ENCODE measurements at regions not wholly inside any gene's neighbourhood (a gene's known extent, or its start where the extent isn't known, plus 50 kb on each side); places are given as distances from the start of the nearest gene placed in this dataset.

DNA sequence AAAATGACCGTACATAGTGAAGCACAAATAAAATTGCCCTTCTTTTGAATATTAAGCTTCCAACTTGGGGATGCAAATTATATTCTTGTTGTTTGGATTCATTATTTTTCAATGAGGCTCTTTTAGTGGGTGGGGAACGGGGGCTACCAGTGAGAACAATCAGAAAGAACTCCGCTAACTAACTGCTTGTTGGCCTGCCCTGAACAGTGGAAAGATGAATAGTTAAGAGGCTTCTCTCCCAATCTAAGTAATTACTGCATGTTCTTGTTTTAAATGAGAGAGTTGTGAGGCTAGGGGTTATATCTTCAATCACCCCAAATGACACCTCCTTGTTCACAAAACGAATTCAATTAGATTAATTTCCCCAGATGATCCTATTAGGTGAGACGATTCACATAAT, 322.0 kb downstream of the FAT3 start (continued):
- TF ChIP-seq, protein P1, sequence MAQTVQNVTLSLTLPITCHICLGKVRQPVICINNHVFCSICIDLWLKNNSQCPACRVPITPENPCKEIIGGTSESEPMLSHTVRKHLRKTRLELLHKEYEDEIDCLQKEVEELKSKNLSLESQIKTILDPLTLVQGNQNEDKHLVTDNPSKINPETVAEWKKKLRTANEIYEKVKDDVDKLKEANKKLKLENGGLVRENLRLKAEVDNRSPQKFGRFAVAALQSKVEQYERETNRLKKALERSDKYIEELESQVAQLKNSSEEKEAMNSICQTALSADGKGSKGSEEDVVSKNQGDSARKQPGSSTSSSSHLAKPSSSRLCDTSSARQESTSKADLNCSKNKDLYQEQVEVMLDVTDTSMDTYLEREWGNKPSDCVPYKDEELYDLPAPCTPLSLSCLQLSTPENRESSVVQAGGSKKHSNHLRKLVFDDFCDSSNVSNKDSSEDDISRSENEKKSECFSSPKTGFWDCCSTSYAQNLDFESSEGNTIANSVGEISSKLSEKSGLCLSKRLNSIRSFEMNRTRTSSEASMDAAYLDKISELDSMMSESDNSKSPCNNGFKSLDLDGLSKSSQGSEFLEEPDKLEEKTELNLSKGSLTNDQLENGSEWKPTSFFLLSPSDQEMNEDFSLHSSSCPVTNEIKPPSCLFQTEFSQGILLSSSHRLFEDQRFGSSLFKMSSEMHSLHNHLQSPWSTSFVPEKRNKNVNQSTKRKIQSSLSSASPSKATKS (CRISPR knock-in tag; IDR thresholded peaks at IDR 0.05), result no peak
- TF ChIP-seq ZNF737 (CRISPR knock-in tag; IDR thresholded peaks at IDR 0.05; ENCODE audit: borderline replicate concordance), result no peak
- TF ChIP-seq ZBTB7A (CRISPR knock-in tag; IDR thresholded peaks at IDR 0.05), result no peak
- TF ChIP-seq, protein P2, sequence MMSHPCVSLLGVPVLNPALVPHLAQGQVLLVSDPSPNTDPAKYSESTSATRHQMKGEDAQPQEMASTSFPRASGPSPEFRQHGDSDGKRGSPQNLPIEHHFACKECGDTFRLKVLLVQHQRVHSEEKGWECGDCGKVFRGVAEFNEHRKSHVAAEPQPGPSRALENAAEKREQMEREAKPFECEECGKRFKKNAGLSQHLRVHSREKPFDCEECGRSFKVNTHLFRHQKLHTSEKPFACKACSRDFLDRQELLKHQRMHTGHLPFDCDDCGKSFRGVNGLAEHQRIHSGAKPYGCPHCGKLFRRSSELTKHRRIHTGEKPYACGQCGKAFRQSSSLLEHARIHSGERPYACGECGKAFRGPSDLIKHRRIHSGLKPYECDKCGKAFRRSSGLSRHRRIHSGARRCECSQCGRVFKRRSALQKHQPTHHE (CRISPR knock-in tag; IDR thresholded peaks at IDR 0.05; ENCODE audit: borderline replicate concordance), result no peak
- TF ChIP-seq SKI (IDR thresholded peaks at IDR 0.05; ENCODE audit: partially characterized antibody), result no peak
- TF ChIP-seq PHB2 (IDR thresholded peaks at IDR 0.05; ENCODE audit: partially characterized antibody), result no peak

DNA sequence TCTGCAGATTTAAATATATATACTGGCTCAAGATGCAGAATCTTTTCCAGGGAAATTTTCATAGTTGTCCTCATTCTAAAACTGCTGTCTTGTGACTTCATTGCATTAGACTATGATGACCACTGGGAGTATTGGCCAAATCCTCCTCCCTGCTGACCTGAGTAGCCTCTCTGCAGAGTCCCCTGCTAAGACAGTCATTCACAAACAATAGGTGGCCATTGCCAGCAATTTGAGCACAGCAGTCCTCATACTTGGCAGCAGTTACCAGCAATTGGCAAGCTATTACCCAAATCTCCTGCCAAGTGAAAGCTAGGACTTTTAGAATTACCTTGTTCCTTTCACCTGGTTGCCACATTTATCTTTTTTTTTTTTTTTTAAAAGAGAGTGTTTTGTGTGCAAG, 325.8 kb downstream of the FAT3 start:
- no peak overlapping the region for H3K9ac ChIP-seq (ENCODE audit: insufficient read depth, low read depth, low read length)
- no peak overlapping the region for H3K4me2 ChIP-seq (ENCODE audit: low read depth, low read length)
- H3K4me1 ChIP-seq (ENCODE audit: insufficient read depth, low read length), result no peaks in the 10 kb centered on the region
- H3K9me3 ChIP-seq (ENCODE audit: low read length), result no peaks in the 10 kb centered on the region
- no peak overlapping the region for H3K27ac ChIP-seq (ENCODE audit: extremely low read length, insufficient read depth, low read length)
- no peaks in the 10 kb centered on the region for H3K27me3 ChIP-seq (ENCODE audit: control insufficient read depth in 1 of 2, insufficient read depth in 2 of 2, low read length in 2 of 2)
- in situ Hi-C loops (cut with HindIII; ENCODE audit: extremely low pct_ligation_motif_present, low pct_unique_long_range_greater_than_20kb), result no loop called here
- H3K79me2 ChIP-seq (ENCODE audit: insufficient read depth, low read length), result no peaks in the 10 kb centered on the region
- CTCF ChIA-PET (ENCODE audit: low intra/inter-chr PET ratio, low total read pairs), result no interaction called here
- TF ChIP-seq ZNF235 (CRISPR knock-in tag; IDR thresholded peaks at IDR 0.05; ENCODE audit: borderline replicate concordance) (no peak), ZNF746 (CRISPR knock-in tag; IDR thresholded peaks at IDR 0.05) (no peak)
- TF ChIP-seq, protein P3, sequence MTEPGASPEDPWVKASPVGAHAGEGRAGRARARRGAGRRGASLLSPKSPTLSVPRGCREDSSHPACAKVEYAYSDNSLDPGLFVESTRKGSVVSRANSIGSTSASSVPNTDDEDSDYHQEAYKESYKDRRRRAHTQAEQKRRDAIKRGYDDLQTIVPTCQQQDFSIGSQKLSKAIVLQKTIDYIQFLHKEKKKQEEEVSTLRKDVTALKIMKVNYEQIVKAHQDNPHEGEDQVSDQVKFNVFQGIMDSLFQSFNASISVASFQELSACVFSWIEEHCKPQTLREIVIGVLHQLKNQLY (CRISPR knock-in tag; IDR thresholded peaks at IDR 0.05), result no peak
- TF ChIP-seq, protein P4, sequence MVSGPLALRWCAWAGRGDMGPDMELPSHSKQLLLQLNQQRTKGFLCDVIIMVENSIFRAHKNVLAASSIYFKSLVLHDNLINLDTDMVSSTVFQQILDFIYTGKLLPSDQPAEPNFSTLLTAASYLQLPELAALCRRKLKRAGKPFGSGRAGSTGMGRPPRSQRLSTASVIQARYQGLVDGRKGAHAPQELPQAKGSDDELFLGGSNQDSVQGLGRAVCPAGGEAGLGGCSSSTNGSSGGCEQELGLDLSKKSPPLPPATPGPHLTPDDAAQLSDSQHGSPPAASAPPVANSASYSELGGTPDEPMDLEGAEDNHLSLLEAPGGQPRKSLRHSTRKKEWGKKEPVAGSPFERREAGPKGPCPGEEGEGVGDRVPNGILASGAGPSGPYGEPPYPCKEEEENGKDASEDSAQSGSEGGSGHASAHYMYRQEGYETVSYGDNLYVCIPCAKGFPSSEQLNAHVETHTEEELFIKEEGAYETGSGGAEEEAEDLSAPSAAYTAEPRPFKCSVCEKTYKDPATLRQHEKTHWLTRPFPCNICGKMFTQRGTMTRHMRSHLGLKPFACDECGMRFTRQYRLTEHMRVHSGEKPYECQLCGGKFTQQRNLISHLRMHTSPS (CRISPR knock-in tag; IDR thresholded peaks at IDR 0.05; ENCODE audit: low read depth), result no peak
- no TSS peak for BruUV-seq (replicated peaks)
- H3K4me3 ChIP-seq (replicated peaks in 1 of 3; ENCODE audit: insufficient read depth in 1 of 3, low read depth in 2 of 3, low read length in 3 of 3), result no peak overlapping the region
- POLR2A ChIA-PET, result no interaction called here
- ATAC-seq (no peak), DNase-seq (ENCODE audit: low spot score) (no peak), FAIRE-seq (no peak)
- H4K20me1 ChIP-seq (ENCODE audit: insufficient read depth, low read length), result no peaks in the 10 kb centered on the region
- intact Hi-C loops (cut with micrococcal nuclease; ENCODE audit: unreplicated experiment), result no loop called here
- H2AFZ ChIP-seq (ENCODE audit: low read length), result no peak overlapping the region
- no peaks in the 10 kb centered on the region for H3K36me3 ChIP-seq (replicated peaks in 1 of 2; ENCODE audit: control insufficient read depth in 1 of 2, insufficient read depth in 2 of 2, low read length in 2 of 2)
